Fibroblast of skin of abdomen (primary cell): ENCODE measurements at regions not wholly inside any gene's neighbourhood (a gene's known extent, or its start where the extent isn't known, plus 50 kb on each side); places are given as distances from the start of the nearest gene placed in this dataset.

Experiments
- DNase-seq: peaks from one replicate; pipeline ENCODE4 v3.0.0-alpha.2; 2013

DNA sequence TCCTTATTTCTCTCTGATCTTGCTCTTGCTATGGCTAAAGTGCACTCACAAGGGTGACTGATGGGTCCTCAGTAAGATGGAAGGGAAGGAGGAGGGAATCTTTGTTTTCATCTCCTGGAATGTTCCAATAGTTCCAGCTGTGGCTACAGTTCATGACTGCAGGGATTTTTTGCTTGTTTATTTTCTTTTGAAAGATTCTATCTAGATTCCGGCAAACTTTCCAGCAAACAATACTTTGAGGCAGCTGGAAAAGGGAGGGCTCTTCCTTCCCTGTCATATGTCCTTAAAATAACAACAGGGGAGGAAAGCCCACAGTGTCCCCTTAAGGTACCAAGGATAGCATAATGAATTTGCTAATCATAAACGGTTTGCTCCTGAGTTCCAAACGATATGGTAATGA, 111.3 kb upstream of the SLC14A2 start:
- no peak for DNase-seq

DNA sequence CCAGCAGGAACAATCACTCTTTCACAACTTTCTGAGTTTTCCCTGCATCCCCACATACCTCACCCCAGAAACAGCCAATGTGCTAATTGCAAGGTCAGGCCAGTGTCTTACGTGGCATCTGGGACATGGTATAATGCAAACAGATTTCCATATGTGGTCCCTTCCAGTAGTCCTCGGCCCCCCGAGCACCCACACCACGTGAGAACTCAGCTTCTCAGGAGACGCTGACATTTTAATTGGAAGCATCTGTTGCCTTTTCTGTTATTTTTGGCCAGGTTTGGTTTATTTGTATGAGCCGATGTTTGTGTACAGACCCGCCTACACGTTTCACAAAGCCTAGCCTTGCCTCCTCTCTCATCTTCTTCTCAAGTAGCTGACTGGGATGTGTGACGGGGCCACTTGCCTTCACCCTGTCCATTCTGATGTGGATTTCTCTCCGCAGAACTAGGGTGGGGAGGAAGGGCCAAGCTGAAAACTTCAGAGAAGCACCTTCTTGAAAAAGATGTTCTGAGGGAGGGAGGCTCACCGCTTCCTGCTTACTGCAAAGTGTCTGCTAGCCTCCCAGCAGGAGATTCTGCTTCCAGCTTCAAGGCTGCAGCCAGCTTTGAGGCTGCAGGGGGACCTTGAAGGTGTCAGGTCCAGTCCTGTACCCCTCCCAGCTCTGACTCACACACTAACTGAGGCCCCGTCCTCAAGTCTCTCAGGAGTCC, 109.6 kb upstream of the SLC14A2 start:
- peak; percentile 85 for DNase-seq

GRCh38 chr18:45506951-45507350, 108.3 kb upstream of the SLC14A2 start:
- DNase-seq = no peak

DNA sequence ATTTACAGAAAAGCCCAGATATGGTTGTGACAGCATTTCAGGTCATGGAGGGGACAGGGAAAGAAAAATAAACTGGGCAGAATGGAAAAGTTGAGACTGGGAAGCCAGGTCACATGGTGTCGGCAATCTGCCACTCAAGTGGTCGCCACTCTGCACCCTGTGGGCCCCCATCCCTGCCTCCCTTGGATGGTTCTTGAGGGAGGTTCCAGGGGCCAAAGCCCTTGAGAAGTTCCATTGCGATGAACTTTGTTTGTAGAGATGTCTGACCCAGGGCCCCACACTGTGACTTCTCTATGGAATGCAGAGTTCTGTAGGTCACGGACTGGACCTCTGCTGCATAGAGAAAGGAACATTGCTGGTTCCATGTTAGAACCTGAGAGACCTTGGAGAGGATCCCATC, 105.7 kb upstream of the SLC14A2 start:
- no peak for DNase-seq

- DNase-seq = no peak
Observed at GRCh38 chr18:45510656-45511055, 104.6 kb upstream of the SLC14A2 start.

DNA sequence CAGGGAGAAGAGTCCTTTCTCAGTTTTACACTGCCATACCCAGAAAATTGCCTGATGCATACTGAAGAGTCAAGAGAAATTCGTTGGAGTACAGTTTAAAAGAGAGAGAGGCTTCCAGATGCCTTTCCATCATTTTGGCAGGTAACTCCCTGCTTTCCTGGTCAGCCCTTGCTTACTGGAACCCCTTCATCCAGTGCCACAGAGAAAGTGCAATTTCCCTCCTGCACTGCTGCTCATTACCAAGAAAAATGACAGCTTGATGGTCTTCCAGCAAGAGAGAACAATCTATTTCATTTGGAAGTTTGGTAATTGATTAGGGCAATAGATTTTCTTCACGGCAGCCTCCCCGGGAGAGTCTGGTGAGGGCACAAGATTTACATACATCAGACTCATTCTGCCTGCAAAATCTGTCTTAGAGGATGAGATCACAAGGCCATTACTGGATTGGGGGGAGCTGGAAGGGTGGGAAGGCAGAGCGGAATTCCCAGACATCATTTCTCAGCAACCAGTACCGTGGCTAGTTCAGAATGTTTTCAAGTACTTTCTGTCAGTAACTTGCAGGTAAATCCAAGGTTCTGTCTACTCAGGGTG, 102.8 kb upstream of the SLC14A2 start:
- no peak for DNase-seq

GRCh38 chr18:45517181-45517741, 98.0 kb upstream of the SLC14A2 start:
- DNase-seq = peak; percentile 79

DNA sequence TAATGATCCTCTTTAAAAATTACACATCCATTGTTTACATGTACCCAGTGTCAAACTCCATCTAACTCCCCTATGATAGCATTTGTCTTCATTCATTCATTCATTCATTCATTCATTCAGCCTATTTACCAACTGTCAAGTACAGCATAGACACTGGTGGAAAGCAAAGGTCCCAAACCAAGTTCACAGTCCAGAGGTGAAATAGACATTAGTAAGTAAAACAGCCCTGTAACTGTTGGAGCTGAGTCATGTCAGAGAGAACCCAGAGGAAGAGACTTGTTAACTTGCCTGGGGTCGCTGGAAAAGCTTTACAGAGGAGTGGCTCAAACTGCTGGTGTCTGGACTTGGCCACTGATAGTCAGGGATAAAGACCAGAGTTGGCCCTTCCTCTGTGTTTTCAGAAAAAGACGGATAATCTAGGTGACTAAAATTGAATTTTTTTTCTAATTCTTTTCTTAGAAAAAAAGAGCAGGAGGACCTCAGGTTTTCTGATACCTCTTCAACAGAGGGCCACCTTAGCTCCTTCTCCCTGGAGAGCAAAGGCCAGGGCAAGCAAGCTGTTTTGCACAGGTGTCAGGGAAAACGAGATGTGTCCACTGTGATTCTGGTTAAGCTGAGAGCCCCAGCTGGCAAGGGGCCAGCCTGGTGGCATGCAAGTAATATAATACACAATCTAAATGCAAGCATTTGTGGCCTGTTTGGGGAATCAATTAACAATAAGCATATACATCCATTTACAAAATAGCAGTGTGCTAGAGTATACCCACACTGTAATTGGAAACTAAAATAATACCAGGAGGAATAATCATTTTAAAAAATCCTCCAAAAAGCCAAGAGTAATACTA, 96.7 kb upstream of the SLC14A2 start:
- no peak for DNase-seq

- peak; percentile 76 for DNase-seq
Observed at GRCh38 chr18:45519411-45520280, 95.6 kb upstream of the SLC14A2 start.

- DNase-seq = peak; percentile 90
Observed at GRCh38 chr18:45521136-45521535, 94.1 kb upstream of the SLC14A2 start.

DNA sequence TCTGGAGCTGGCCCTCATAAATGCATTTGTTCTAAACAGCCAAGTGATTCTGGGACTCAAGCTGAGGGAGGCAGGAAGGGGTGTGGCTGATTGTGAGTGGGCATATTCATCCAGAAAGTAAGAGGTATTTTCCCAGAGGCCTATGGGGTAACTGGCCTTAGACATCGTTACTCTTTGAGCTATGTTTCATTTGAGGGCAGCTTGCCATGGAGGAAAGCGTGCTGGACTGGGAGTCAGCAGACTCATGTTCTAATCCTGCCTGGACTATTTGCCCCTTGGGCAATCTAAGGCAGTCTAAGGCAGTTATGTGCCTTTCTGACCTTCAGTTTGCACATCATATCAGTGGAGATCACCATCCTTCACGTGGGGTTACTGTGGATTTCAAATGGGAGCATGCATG, 93.5 kb upstream of the SLC14A2 start:
- peak; percentile 54 for DNase-seq

- DNase-seq = peak; percentile 88
Observed at GRCh38 chr18:45522371-45522770, 92.9 kb upstream of the SLC14A2 start.

DNA sequence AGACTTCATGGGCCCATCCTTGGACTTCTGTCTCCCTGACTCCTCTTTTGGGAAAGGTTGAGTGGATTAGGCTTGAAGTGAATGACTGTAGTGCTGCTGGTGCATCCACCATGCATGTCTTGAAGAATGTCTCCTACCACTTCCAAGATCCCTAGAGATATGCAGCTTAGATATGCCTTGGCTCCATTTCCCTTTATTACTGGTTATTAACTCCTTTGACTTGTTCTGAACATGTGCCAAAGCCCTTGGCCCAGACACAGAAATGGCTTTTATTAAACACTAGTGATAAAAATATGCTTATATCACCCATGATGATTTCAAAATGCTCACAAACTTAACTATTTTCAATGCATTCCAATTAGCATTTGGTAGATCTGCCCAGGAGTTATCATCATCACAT, 90.0 kb upstream of the SLC14A2 start:
- DNase-seq = peak; percentile 61

DNA sequence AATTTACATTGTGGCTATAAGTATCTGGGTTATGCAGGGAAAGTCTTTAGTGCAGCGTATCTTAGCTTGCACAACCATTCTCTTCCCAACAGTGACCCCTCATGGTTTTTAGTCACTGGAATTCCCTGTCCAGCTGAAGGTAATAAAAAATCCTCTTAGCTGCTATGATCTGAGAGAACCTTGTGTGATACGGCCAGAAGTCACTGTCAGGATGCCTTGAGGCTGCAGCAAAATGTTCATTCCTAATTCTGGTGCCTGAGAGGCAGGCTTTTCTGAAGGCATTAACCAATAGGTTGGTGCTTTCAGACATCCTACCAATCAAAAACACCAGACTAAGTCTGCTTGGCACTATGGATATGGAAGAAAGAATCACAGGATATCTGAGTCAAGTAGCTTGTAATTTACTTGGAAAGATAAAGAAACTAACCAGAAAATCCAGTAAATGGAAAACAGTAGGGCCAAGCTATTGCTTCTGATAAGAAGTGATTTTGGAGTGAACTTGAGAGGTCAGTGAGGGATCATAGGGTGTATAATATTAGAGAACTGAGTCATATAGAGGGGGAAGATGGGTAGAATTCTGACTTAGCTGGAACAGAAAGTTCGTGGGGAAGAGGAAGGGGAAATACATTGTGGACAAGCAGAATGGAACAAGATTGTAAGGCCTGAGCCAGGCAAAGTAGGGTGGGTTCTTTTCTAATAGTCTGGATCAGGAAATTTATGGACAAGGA, 89.0 kb upstream of the SLC14A2 start:
- peak; percentile 60 for DNase-seq

- no peak for DNase-seq
Observed at GRCh38 chr18:45527891-45528290, 87.4 kb upstream of the SLC14A2 start.

DNA sequence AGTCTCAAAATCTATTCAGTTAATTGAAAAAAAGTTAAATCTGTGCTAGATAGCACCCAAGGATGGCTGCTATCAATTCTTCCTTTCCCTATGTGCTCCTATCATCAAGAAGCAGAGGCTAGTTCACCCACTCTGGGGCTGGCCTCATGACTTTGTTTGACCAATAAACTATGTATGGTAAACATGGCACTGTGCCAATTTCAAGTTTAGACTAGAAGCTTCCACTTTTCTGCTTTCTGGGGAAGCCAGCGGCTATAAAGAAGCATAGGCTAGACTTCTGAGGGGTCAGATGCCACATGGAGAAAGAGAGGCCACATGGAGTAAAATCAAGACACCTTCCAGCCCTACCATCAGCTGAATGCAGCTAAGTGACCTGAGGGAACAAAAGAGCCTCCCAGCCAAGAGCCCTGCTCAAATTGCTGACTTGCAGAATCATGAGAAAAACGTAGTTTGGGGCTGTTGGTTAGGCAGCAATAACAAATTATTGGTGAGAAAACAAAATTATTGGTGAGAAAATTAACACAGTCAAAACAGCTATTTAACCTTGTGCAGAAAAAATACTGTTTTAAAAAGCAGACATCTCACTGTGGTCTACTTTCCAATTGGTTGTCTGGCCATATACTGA, 86.5 kb upstream of the SLC14A2 start:
- DNase-seq = no peak

DNA sequence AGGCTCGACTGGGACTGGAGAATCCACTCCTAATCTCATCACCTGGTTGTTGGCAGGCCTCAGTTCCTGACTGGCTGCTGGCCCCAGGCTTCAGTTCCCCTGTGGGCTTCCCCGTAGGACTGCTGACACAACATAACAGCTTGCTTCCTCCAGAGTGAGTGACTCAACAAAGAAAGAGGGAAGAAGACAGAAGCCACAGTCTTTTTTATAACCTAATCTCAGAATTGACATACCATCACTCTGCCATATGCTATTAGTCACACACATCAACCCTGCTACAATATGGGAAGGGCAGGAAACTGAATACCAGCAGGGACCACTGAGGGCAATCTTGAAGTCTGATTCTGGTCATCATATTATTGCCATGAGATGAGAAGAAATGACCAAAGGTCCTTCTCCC, 76.8 kb upstream of the SLC14A2 start:
- DNase-seq = no peak

DNA sequence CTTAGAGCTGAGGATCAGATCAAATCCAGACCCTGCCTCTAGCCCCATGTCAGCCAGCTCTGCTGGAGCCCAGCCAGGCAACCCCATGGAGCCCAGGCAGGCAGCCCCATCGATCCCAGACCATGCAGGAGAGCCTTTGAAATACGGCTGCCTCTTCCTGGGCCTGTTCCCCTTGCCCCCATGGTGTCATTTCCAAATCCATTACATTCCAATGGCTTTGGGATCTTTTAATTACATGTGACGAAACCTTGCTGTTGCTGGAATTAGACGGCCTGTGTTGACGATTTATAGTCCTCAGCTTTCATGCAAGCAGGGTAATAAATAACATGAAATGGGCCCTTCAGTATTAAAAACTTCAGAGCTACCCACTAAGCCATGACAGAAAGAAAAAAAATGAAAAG, 75.8 kb upstream of the SLC14A2 start:
- DNase-seq = peak; percentile 90

DNA sequence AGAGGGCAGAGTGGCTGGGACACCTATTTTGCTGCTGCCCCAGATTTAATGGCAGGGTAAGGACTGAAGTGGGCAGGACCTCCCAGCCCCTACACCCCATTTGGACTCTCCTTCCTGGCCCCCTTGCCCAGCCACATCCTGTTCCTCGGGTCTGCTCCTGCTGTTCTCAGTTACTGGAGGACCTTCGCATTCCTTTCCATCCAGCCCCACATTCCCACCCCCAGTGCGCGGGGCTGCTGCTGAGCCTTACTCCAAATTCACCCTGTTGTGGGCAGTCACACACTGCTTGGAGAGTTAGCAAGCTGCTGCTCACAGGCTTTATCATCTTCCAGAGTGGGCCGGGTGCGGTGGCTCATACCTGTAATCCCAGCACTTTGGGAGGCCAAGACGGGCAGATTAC, 75.2 kb upstream of the SLC14A2 start:
- DNase-seq = peak; percentile 85

- DNase-seq = no peak
Observed at GRCh38 chr18:45541421-45541820, 73.9 kb upstream of the SLC14A2 start.

DNA sequence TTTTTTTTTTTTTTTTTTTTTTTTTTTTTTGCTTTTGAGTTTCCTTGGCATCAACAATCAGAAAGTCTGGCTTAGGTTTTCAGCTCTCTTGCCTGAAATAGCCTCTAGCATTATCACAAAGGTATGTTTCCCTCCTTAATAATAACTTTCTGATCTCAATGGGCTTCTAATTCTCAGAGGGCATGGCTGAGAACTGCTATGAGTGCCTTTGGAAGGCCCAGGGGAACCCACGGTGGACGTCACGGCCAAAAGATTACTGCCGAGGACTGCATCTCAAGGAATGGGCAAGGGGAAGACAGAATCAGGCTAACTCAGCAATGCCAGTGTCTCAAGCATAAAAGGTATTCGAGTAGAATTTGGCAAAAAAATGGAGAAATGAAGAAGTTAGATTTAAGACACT, 73.2 kb upstream of the SLC14A2 start:
- DNase-seq = no peak
